ENCODE measurements at regions not wholly inside any gene's neighbourhood (a gene's known extent, or its start where the extent isn't known, plus 50 kb on each side); places are given as distances from the start of the nearest gene placed in this dataset.
A peak's percentile ranks its signal among the peaks of the same experiment; 100 is the strongest.
"Not testable (repeated sequence)": the region's sequence is repeated elsewhere in the genome, so short reads cannot be mapped to it uniquely, and the experiment has no call there.

- no peaks in the 10 kb centered on the region for H3K27me3 ChIP-seq
- no peaks in the 10 kb centered on the region for H3K9me3 ChIP-seq
- no peak overlapping the region for H3K4me3 ChIP-seq
- intact Hi-C loops (cut with DNase I; ENCODE audit: low total_unique reads), result no loop called here
- TF ChIP-seq CTCF (IDR thresholded peaks at IDR 0.05) (no peak), POLR2A (IDR thresholded peaks at IDR 0.05) (no peak)
- no peak overlapping the region for H3K27ac ChIP-seq
- DNase-seq, result no peak
- H3K36me3 ChIP-seq, result no peaks in the 10 kb centered on the region
- H3K4me1 ChIP-seq, result no peaks in the 10 kb centered on the region
These were observed 110.4 kb upstream of the XIST start for GRCh38 chrX:73962948-73963347.

DNA sequence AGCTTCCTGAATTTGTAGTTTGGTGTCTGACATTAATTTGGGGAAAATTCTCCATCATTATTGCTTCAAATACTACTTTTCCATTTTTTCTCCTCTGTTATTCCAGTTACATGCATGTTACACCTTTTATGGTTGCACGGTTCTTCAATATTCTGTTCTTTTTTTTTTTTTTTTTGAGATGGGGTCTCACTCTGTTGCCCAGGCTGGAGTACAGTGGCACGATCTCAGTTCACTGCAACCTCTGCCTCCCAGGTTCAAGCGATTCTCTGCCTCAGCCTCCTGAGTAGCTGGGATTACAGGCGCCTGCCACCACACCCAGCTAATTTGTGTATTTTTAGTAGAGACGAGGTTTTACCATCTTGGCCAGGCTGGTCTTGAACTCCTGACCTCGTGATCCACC lies 109.4 kb upstream of the XIST start:
- intact Hi-C loops (cut with DNase I; ENCODE audit: low total_unique reads); H3K36me3 ChIP-seq; H3K9me3 ChIP-seq; H3K27me3 ChIP-seq; H3K4me1 ChIP-seq; DNase-seq; H3K27ac ChIP-seq; H3K4me3 ChIP-seq: not testable (repeated sequence)

DNA sequence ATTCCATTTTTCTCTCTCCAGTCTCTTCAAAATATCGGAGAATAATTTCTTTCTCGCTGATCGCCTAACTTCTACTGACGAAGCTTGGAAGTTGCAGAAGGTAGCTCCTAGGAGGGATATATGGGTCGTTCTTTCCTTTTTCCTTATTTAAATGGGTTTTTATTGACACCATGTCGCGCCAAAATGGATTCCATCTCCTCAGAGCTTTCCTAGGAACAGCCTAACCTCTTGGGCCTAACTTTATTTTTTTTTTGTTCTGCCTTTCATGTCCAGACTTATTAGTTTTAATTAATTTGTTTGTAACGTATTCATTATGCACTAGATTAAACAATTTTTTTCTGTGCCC lies 92.0 kb upstream of the XIST start:
- intact Hi-C loops (cut with DNase I; ENCODE audit: low total_unique reads), result no loop called here
- H3K27ac ChIP-seq, result peak overlapping the region; percentile 84 to 87

DNA sequence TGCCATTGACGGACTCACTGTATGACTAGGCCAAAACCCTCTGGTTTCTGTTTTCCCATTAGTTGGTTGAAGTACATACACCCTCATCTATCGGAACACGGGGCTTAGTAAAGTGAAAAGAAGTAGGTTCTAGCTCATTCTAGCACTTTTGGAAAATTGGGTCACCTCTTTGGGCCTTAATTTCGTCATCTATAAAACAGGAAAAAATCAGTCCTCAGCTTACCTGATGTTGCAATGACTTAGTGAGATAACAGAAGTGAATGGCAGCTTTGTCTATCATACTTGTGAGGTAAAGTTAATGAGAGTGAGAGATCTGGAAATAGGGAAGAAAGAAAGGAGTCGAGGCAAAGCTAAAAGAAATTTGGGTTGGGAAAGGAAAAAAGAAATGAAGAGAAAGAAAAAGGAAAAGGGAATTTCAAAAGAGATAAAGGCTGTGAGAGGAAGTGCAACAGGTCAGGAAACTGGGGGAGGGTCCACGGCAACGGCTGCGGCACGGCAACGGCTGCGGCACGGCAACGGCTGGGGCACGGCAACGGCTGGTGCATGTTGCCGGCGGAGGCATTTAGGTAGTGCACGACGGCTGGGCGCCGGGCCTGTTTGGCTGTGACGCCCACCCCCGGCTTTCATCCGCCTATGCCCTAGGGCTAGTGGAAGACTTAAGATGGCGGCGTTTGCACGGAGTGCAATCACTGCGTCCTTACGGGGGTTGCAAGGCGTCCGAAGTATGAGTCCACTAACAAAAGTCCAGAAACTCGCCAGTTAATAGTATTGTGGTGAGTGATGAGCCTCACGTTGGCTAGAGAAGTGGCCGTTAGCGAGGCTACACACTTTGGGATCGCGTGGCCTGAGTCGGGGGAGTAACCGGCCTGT lies 91.4 kb upstream of the XIST start:
- Histone ChIP-seq H3K4me1 (no peaks in the 10 kb centered on the region), H3K27me3 (no peaks in the 10 kb centered on the region), H3K9me3 (no peaks in the 10 kb centered on the region), H3K27ac (peak overlapping the region; percentile 84 to 87), H3K36me3 (no peaks in the 10 kb centered on the region), H3K4me3 (peak overlapping the region; percentile 78 to 82)
- TF ChIP-seq POLR2A (IDR thresholded peaks at IDR 0.05) (peak; percentile 15 to 37), CTCF (IDR thresholded peaks at IDR 0.05) (peak in 1 of 4 experiments; percentile 36)
- intact Hi-C loops (cut with DNase I; ENCODE audit: low total_unique reads), result no loop called here
- peak; percentile 87 to 88 for DNase-seq

More for the DNA sequence above, 92.0 kb upstream of the XIST start:
- Histone ChIP-seq H3K4me1 (no peaks in the 10 kb centered on the region), H3K36me3 (no peaks in the 10 kb centered on the region), H3K27me3 (no peaks in the 10 kb centered on the region), H3K9me3 (no peaks in the 10 kb centered on the region), H3K4me3 (peak overlapping the region; percentile 78 to 82)
- no peak for DNase-seq
- TF ChIP-seq POLR2A (IDR thresholded peaks at IDR 0.05) (no peak), CTCF (IDR thresholded peaks at IDR 0.05) (no peak)

DNA sequence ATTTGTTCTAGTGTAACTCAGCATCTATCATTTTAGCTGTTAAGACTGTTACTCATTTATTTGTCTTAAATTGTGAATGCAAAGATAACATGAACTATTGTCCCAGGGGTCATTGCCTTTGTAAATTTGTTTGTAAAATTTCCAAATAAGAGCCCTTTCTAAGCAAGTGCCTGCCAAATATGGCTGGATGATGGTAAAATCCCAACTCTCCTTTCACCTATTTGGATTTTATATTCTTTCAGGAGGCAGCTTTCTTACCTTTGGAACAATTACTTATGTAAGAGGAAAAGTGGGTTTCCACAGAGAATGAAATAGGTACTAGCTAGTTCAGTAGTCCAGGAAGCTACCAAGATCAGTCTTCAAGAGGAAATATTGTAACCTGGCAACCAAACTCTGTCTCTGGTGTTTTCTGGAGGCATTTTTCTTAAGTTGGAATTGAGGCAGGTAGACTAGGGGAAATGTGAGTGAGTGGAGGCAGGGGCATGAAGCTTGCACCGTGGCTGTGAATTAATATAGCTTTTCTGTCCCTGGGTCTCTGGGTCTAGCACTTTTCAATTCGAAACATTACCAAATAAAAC lies 88.5 kb upstream of the XIST start:
- TF ChIP-seq CTCF (IDR thresholded peaks at IDR 0.05), result no peak
- TF ChIP-seq POLR2A (IDR thresholded peaks at IDR 0.05), result no peak
- Histone ChIP-seq H3K27ac (no peak overlapping the region), H3K27me3 (no peaks in the 10 kb centered on the region), H3K4me3 (no peak overlapping the region), H3K4me1 (no peaks in the 10 kb centered on the region), H3K36me3 (no peaks in the 10 kb centered on the region), H3K9me3 (no peaks in the 10 kb centered on the region)
- intact Hi-C loops (cut with DNase I; ENCODE audit: low total_unique reads), result no loop called here
- no peak for DNase-seq

GRCh38 chrX:73937843-73938242 lies 85.3 kb upstream of the XIST start:
- H3K4me1 ChIP-seq; H3K36me3 ChIP-seq; H3K27ac ChIP-seq; H3K9me3 ChIP-seq; intact Hi-C loops (cut with DNase I; ENCODE audit: low total_unique reads); H3K27me3 ChIP-seq; H3K4me3 ChIP-seq; DNase-seq: not testable (repeated sequence)
